GM19467 (cell line): ENCODE measurements at regions not wholly inside any gene's neighbourhood (a gene's known extent, or its start where the extent isn't known, plus 50 kb on each side); places are given as distances from the start of the nearest gene placed in this dataset.
"Not testable (repeated sequence)": the region's sequence is repeated elsewhere in the genome, so short reads cannot be mapped to it uniquely, and the experiment has no call there.

Experiments
- ATAC-seq: cut with Tn5 transposase; IDR thresholded peaks from one replicate; pipeline ENCODE4 v1.9.1; 2021; ENCODE audit warnings: mild to moderate bottlenecking, moderate library complexity; ENCODE audit not compliant: unreplicated experiment

GRCh38 chr16:60077861-60078260 is 1343.7 kb upstream of the GOT2 start:
- ATAC-seq: no peak

DNA sequence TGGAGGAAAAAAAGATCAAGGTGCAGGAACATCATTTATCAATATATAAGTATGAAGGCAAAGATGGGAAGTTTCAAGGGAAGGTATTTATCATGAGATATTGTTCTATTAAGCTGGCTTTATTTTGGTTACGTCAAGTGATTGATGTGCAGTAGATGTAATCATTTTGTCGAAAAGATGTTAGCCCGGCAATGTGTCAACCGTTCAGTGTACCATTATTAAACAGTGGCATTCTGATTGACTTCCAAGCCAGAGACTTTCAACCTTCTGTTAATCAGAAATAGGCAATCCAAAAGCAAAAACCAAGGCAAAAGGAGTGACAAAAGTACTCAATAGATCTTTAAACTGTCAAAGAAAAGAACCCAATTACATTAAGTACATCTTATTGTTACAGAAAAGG is 1340.3 kb upstream of the GOT2 start:
- no peak for ATAC-seq

GRCh38 chr16:60073376-60073775 is 1339.3 kb upstream of the GOT2 start:
- ATAC-seq: no peak

DNA sequence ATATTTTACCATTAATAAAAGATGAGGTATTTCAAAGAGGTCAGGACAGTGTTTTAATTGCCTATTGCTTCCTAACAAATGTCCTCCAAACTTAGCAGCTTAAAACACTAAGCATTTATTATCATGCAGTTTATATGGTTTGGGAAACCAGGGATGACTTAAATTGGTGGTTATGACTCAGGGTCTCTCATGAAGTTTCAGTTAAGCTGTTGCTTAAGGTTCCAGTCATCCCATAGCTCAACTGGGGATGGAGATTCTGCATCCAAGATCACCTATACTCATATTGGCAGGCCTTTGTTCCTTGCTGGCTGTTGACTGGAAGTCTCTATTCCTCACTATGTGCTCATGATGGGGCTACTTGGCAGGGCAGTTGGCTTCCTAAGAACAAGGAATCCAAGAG is 1329.9 kb upstream of the GOT2 start:
- ATAC-seq: no peak

DNA sequence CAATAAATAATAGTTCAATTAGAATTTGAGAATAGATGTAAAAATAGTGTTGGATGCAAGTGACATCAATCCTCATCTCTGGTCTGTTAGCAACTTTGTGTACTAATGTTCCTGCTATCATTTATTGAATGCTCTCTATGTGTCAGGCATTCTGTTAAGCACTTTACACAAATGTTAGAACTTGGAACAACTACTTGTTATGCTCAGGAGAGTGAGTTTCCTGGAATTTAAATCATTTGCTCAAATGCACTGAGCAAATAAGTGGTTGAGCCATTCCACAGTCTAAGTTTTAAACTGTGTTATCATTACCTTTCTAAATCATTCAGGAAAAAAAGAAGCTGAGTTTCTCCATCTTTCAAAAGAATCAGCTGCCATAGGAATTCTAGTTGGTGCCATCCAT is 1327.3 kb upstream of the GOT2 start:
- ATAC-seq: no peak

DNA sequence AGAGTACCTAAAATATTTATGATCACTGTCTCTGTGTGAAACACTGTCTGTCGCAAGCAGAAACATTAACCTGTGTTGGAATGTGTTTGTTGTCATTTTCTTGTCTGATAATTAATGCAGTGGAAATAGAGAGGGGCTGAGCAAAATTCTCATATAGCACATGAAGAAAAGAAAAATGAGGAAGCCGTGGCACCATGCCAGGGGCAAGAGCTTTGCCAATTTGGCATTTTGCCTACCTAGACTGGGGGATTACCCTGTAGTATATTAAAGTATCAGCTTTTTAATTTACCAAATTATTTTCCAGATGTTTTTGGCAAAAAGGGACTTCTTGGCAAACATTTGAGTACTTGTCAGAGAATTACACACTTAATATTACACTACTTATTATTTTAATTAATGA is 1326.6 kb upstream of the GOT2 start:
- no peak for ATAC-seq

DNA sequence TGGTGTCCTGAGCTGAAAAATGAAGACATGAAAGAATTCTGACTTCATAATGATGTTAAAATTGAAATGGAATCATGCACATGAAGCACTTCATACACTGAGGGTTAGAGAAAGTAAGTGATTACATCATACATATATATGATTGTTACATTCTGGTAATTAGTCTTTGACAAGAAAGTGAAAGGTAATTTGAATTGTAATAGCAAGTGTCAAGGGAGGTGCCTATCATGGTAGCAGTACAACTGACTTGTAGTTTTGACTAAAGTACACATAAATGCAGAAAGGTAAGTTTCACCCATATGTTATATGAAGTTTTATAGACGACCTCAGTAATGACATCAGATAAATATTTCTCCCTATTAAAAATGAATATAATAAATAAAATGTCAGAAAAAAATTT is 1325.0 kb upstream of the GOT2 start:
- no peak for ATAC-seq

- no peak for ATAC-seq
These were observed 1307.6 kb upstream of the GOT2 start for GRCh38 chr16:60041671-60042070.

- no peak for ATAC-seq
These were observed 1297.6 kb upstream of the GOT2 start for GRCh38 chr16:60031740-60032139.

- no peak for ATAC-seq
These were observed 1293.2 kb upstream of the GOT2 start for GRCh38 chr16:60027351-60027750.

DNA sequence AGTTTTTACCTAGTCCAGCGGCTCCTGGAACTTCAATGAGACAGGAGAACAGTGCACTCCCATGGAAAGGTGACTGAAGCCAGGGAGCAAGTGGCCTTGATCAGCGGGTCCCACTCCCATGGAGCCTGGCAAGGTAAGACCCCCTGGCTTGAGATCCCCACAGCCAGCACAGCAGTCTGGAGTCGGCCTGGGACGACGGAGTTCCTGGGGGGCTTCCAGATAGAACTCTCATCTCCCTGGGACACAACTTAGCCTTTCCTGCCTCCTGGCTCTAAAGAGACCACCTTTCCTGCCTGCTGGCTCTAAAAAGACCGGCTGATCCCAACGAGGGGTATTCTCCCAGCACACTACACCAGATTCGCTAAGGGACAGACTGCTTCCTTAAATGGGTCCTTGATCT is 1279.0 kb upstream of the GOT2 start:
- no peak for ATAC-seq

DNA sequence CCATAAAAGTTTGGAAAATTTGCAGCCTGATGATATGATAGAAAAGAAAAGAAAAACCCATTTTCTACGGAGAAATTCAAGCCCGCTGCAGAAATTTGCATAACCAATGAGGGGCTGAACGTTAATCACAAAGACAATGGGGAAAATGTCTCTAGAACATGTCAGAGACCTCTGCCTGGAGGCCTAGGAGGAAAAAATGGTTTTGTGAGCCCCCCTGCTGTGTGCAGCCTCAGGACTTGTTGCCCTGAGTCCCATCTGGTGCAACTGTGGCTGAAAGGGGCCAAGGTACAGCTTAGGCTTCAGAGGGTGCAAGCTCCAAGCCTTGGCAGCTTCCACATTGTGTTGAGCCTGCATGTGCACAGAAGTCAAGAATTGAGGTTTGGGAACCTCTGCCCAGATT is 1267.4 kb upstream of the GOT2 start:
- no peak for ATAC-seq

- no peak for ATAC-seq
These were observed 1263.6 kb upstream of the GOT2 start for GRCh38 chr16:59997706-59998105.

- no peak for ATAC-seq
These were observed 1259.0 kb upstream of the GOT2 start for GRCh38 chr16:59993101-59993500.

GRCh38 chr16:59991171-59991570 is 1257.1 kb upstream of the GOT2 start:
- ATAC-seq: no peak

GRCh38 chr16:59988591-59988990 is 1254.5 kb upstream of the GOT2 start:
- ATAC-seq: no peak

DNA sequence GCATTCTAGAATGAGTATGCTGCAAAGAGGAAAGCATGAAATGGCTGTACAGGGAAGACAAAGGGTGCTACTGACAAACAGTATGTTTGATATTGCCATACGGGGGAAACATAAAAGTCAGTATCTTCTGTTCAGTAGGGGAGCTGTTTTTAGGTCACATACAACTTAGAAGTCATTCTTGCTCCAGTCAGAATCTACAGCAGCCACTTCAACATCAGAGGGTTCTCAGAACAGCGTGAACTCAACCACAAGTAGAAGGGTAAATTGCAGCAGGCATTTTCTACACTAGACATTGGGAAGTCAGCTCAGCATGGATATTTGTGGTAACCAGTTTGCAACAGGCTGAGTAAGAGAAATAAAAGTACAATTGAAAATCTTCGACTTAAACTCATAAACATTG is 1241.8 kb upstream of the GOT2 start:
- no peak for ATAC-seq

GRCh38 chr16:59973966-59974365 is 1239.8 kb upstream of the GOT2 start:
- no peak for ATAC-seq

DNA sequence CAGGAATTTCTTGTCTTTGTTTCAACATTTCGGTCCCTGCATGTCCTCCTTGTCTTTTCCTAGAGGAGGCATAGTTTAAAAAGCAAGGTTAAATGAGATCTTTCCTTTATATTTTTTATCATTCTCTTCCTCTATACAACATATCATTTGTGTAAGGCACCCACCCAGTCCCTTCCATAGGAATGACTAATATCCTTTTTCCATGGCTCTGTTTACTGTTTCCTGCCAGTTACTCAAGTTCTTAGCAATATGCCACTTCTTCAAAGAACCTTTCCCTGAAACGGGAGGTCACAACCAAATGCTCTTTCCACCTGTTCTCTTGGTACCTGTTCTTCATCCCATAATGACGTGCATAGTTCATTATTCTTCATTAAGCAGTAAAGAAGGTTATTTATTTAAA is 1237.1 kb upstream of the GOT2 start:
- no peak for ATAC-seq

GRCh38 chr16:59964232-59964924 is 1230.3 kb upstream of the GOT2 start:
- ATAC-seq: no peak

DNA sequence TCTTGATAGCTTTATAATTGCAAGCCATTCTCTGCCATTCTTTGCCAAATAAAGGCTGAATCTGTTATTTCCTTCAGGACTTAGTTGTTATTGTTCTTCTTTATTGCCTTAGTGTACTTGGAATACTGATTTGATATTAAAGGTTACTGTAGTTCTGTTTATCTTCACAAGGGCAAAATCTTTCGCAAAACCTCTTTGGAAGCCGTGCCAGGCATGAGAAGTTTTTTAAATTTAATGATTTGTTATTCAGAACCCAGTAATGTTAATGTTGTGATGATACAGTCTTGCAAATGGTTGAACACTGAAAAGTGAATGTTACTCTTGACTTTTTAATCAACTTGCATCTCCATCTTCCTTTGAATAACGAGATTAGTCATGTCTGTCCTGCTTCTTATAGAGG is 1225.2 kb upstream of the GOT2 start:
- ATAC-seq: no peak

DNA sequence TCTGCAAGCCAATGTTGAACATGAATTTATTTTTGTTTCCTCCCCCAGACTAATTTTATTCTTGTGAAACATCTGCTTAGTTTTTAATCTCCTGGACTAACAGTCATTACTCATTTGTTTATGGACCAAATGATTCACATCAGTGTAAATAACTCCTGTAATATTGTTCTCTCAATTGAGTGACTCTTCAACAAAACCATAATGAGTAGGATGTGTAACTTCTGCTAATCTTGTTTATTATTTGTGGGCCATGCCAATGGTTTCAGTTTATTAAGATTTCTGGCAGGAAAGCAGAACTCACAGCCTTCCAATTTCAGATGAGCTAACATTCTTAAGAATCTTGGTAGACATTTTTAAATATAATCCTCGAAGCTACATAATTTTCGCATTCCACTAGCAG is 1216.3 kb upstream of the GOT2 start:
- ATAC-seq: no peak

GRCh38 chr16:59944041-59944440 is 1209.9 kb upstream of the GOT2 start:
- ATAC-seq: not testable (repeated sequence)
